ENCODE measurements at regions not wholly inside any gene's neighbourhood (a gene's known extent, or its start where the extent isn't known, plus 50 kb on each side); places are given as distances from the start of the nearest gene placed in this dataset.

GRCh38 chrX:128759745-128760144 is 707.5 kb upstream of the ACTRT1 start:
- Histone ChIP-seq H3K9me3 (ENCODE audit: insufficient read depth, low read length) (no peaks in the 10 kb centered on the region), H3K9me2 (replicated peaks; ENCODE audit: insufficient read depth, low read length) (no peaks in the 10 kb centered on the region), H3K9ac (ENCODE audit: low read length) (no peak overlapping the region), H4K20me1 (ENCODE audit: low read depth, low read length) (no peaks in the 10 kb centered on the region), H2AFZ (ENCODE audit: low read depth, low read length, severe bottlenecking) (no peak overlapping the region), H3K4me2 (ENCODE audit: low read depth, low read length, poor library complexity, severe bottlenecking) (no peak overlapping the region), H3F3A (ENCODE audit: insufficient read depth) (no peaks in the 10 kb centered on the region), H3K79me2 (ENCODE audit: insufficient read depth, low read length) (no peaks in the 10 kb centered on the region), H3K4me3 (ENCODE audit: insufficient read depth, low read length, poor library complexity, severe bottlenecking) (no peak overlapping the region), H3K27ac (ENCODE audit: low read depth, low read length) (no peak overlapping the region), H3K27me3 (ENCODE audit: low read length) (no peaks in the 10 kb centered on the region), H3K36me3 (ENCODE audit: low read length) (no peaks in the 10 kb centered on the region)
- TF ChIP-seq CTCF (IDR thresholded peaks at IDR 0.05; ENCODE audit: insufficient read depth, low read length, poor library complexity, severe bottlenecking) (no peak), EZH2phosphoT487 (conservative IDR thresholded peaks at IDR 0.05; ENCODE audit: low read length) (no peak)

GRCh38 chrX:128759177-128759576 is 707.0 kb upstream of the ACTRT1 start:
- H3K27ac ChIP-seq (ENCODE audit: low read depth, low read length): no peak overlapping the region
- no peak overlapping the region for H3K4me3 ChIP-seq (ENCODE audit: insufficient read depth, low read length, poor library complexity, severe bottlenecking)
- H3K27me3 ChIP-seq (ENCODE audit: low read length): no peaks in the 10 kb centered on the region
- no peaks in the 10 kb centered on the region for H3K9me3 ChIP-seq (ENCODE audit: insufficient read depth, low read length)
- no peaks in the 10 kb centered on the region for H3K9me2 ChIP-seq (replicated peaks; ENCODE audit: insufficient read depth, low read length)
- no peak for TF ChIP-seq CTCF (IDR thresholded peaks at IDR 0.05; ENCODE audit: insufficient read depth, low read length, poor library complexity, severe bottlenecking)
- no peak for TF ChIP-seq EZH2phosphoT487 (conservative IDR thresholded peaks at IDR 0.05; ENCODE audit: low read length)
- H3F3A ChIP-seq (ENCODE audit: insufficient read depth): no peaks in the 10 kb centered on the region
- H3K9ac ChIP-seq (ENCODE audit: low read length): no peak overlapping the region
- no peak overlapping the region for H2AFZ ChIP-seq (ENCODE audit: low read depth, low read length, severe bottlenecking)
- no peaks in the 10 kb centered on the region for H4K20me1 ChIP-seq (ENCODE audit: low read depth, low read length)
- H3K79me2 ChIP-seq (ENCODE audit: insufficient read depth, low read length): no peaks in the 10 kb centered on the region
- no peaks in the 10 kb centered on the region for H3K36me3 ChIP-seq (ENCODE audit: low read length)
- no peak overlapping the region for H3K4me2 ChIP-seq (ENCODE audit: low read depth, low read length, poor library complexity, severe bottlenecking)

GRCh38 chrX:128754130-128754529 is 701.9 kb upstream of the ACTRT1 start:
- H3K36me3 ChIP-seq (ENCODE audit: low read length): no peaks in the 10 kb centered on the region
- no peaks in the 10 kb centered on the region for H3F3A ChIP-seq (ENCODE audit: insufficient read depth)
- no peaks in the 10 kb centered on the region for H3K79me2 ChIP-seq (ENCODE audit: insufficient read depth, low read length)
- no peak overlapping the region for H3K4me3 ChIP-seq (ENCODE audit: insufficient read depth, low read length, poor library complexity, severe bottlenecking)
- no peaks in the 10 kb centered on the region for H3K27me3 ChIP-seq (ENCODE audit: low read length)
- H2AFZ ChIP-seq (ENCODE audit: low read depth, low read length, severe bottlenecking): no peak overlapping the region
- H3K9me2 ChIP-seq (replicated peaks; ENCODE audit: insufficient read depth, low read length): no peaks in the 10 kb centered on the region
- TF ChIP-seq CTCF (IDR thresholded peaks at IDR 0.05; ENCODE audit: insufficient read depth, low read length, poor library complexity, severe bottlenecking): no peak
- TF ChIP-seq EZH2phosphoT487 (conservative IDR thresholded peaks at IDR 0.05; ENCODE audit: low read length): no peak
- no peak overlapping the region for H3K27ac ChIP-seq (ENCODE audit: low read depth, low read length)
- H3K4me2 ChIP-seq (ENCODE audit: low read depth, low read length, poor library complexity, severe bottlenecking): no peak overlapping the region
- no peak overlapping the region for H3K9ac ChIP-seq (ENCODE audit: low read length)
- no peaks in the 10 kb centered on the region for H4K20me1 ChIP-seq (ENCODE audit: low read depth, low read length)
- H3K9me3 ChIP-seq (ENCODE audit: insufficient read depth, low read length): no peaks in the 10 kb centered on the region

Measured in SU-DHL-6 (cell line).